ENCODE measurements at regions not wholly inside any gene's neighbourhood (a gene's known extent, or its start where the extent isn't known, plus 50 kb on each side); places are given as distances from the start of the nearest gene placed in this dataset.
A peak's percentile ranks its signal among the peaks of the same experiment; 100 is the strongest.
"Not testable (repeated sequence)": the region's sequence is repeated elsewhere in the genome, so short reads cannot be mapped to it uniquely, and the experiment has no call there.

DNA sequence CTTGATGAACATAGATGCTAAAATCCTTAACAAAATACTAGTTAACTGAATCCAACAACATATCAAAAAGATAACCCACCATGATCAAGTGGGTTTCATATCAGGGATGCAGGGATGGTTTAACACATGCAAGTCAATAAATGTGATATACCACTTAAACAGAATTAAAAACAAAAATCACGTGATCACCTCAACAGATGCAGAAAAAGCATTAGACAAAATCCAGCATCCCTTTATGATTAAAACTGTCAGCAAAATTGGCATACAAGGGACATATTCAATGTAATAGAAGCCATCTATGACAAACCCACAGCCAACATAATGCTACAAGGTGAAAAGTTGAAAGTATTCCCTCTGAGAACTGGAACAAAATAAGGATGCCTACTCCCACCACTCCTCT is 124.7 kb upstream of the SOX21 start:
- peaks cover 0 to 15% of the 10 kb centered on the region in 2 experiments; a peak in 2 of 5 replicates for H3K27me3 ChIP-seq (ENCODE audit: control insufficient read depth in 2 of 2, insufficient read depth in 2 of 2, low read length in 2 of 2)
- intact Hi-C loops (cut with micrococcal nuclease) = not testable (repeated sequence)

DNA sequence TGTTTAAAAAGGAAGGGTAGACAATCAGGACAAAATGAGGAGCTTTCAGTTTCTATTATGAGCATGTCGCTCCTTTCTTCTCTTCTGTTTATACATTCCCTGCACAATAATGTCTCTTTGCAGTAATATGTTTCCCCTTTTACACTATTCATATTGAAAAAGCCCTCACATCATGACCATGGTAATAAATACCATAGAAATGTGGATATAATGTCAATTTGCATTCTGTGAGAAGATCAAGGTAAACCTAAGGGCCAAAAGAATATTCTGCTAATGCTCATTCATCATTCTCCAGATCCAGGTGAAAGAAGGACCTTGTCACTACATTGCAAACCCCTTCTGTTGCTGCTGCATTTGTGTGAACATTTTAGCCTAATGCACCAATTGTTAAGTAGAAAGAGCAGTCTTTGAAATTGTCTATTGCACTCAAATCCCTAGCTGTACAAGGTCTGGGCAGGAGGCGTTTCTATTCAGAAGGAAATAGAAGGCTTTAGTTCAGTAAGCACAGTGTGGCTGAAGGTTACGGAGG is 117.6 kb upstream of the SOX21 start:
- Histone ChIP-seq H2AFZ (ENCODE audit: low read depth, low read length) (no peak overlapping the region), H3K27me3 (ENCODE audit: control insufficient read depth in 2 of 2, insufficient read depth in 2 of 2, low read length in 2 of 2) (peaks cover 2 to 15% of the 10 kb centered on the region in 2 experiments; a peak in 4 of 5 replicates), H3K36me3 (ENCODE audit: control insufficient read depth, insufficient read depth, low read length) (no peaks in the 10 kb centered on the region), H3K9me1 (ENCODE audit: control insufficient read depth, insufficient read depth, low read length) (no peaks in the 10 kb centered on the region), H4K20me1 (replicated peaks; ENCODE audit: control insufficient read depth, insufficient read depth, low read length) (no peaks in the 10 kb centered on the region), H3K4me1 (replicated peaks in 1 of 2; ENCODE audit: control insufficient read depth in 2 of 2, insufficient read depth in 2 of 2, low read length in 2 of 2) (no peaks in the 10 kb centered on the region; a peak in 1 of 5 replicates), H3K27ac (ENCODE audit: extremely low read depth, low read depth, low read length) (no peak overlapping the region), H3K4me3 (no peak overlapping the region), H3K9ac (ENCODE audit: insufficient read depth in 1 of 2, low read depth in 2 of 2, low read length in 2 of 2) (no peak overlapping the region), H3K4me2 (ENCODE audit: insufficient read depth, low read length) (no peak overlapping the region), H3K9me3 (replicated peaks; ENCODE audit: control insufficient read depth, insufficient read depth, low read depth, low read length) (no peaks in the 10 kb centered on the region), H3K79me2 (ENCODE audit: control insufficient read depth, insufficient read depth, low read length) (no peaks in the 10 kb centered on the region)
- in situ Hi-C loops (cut with MboI) (no loop called here), intact Hi-C loops (cut with micrococcal nuclease) (no loop called here)
- TF ChIP-seq EGR1 (conservative IDR thresholded peaks at IDR 0.05) = no peak
- TF ChIP-seq NFIX (CRISPR knock-in tag; IDR thresholded peaks at IDR 0.05; ENCODE audit: low read depth) = no peak
- TF ChIP-seq GATAD2A (IDR thresholded peaks at IDR 0.05) = no peak
- no peak for TF ChIP-seq TCF7 (IDR thresholded peaks at IDR 0.05; ENCODE audit: borderline replicate concordance)
- TF ChIP-seq PTRF (tag; IDR thresholded peaks at IDR 0.05) = no peak
- no peak for TF ChIP-seq NFYB (IDR thresholded peaks at IDR 0.05; ENCODE audit: extremely low read depth, insufficient read length)
- no peak for TF ChIP-seq ILK (tag; IDR thresholded peaks at IDR 0.05; ENCODE audit: borderline replicate concordance, low read depth)
- CTCF ChIA-PET (ENCODE audit: low intra/inter-chr PET ratio) = no interaction called here
- 0% methylated on average over 3 of the region's 3 CpGs for WGBS (ENCODE audit: insufficient coverage, low coverage, missing lambda C conversion rate)
- no TSS peak for BruUV-seq (replicated peaks)
- POLR2A ChIA-PET = interaction anchor here (0.6 to 0.7 kb wide), 3 partner anchors 23 to 127 kb away, joined by 3 read pairs; no protein-coding TSS in a partner anchor
- DNase-seq (ENCODE audit: extremely low read depth in 1 of 4, low spot score in 3 of 4) (no peak), FAIRE-seq (no peak), ATAC-seq (no peak)

More for the DNA sequence above, 124.7 kb upstream of the SOX21 start:
- H2AFZ ChIP-seq (ENCODE audit: low read depth, low read length); H3K9me1 ChIP-seq (ENCODE audit: control insufficient read depth, insufficient read depth, low read length); CTCF ChIA-PET (ENCODE audit: low intra/inter-chr PET ratio); H4K20me1 ChIP-seq (replicated peaks; ENCODE audit: control insufficient read depth, insufficient read depth, low read length); POLR2A ChIA-PET; ATAC-seq; H3K9ac ChIP-seq (ENCODE audit: insufficient read depth in 1 of 2, low read depth in 2 of 2, low read length in 2 of 2); H3K4me3 ChIP-seq; H3K27ac ChIP-seq (ENCODE audit: extremely low read depth, low read depth, low read length); H3K79me2 ChIP-seq (ENCODE audit: control insufficient read depth, insufficient read depth, low read length); H3K9me3 ChIP-seq (replicated peaks; ENCODE audit: control insufficient read depth, insufficient read depth, low read depth, low read length); FAIRE-seq; DNase-seq (ENCODE audit: extremely low read depth in 1 of 4, low spot score in 3 of 4); H3K4me2 ChIP-seq (ENCODE audit: insufficient read depth, low read length); H3K4me1 ChIP-seq (replicated peaks in 1 of 2; ENCODE audit: control insufficient read depth in 2 of 2, insufficient read depth in 2 of 2, low read length in 2 of 2); BruUV-seq (replicated peaks); in situ Hi-C loops (cut with MboI); H3K36me3 ChIP-seq (ENCODE audit: control insufficient read depth, insufficient read depth, low read length): not testable (repeated sequence)
- TF ChIP-seq, protein P1, sequence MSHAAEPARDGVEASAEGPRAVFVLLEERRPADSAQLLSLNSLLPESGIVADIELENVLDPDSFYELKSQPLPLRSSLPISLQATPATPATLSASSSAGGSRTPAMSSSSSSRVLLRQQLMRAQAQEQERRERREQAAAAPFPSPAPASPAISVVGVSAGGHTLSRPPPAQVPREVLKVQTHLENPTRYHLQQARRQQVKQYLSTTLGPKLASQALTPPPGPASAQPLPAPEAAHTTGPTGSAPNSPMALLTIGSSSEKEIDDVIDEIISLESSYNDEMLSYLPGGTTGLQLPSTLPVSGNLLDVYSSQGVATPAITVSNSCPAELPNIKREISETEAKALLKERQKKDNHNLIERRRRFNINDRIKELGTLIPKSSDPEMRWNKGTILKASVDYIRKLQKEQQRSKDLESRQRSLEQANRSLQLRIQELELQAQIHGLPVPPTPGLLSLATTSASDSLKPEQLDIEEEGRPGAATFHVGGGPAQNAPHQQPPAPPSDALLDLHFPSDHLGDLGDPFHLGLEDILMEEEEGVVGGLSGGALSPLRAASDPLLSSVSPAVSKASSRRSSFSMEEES (CRISPR knock-in tag; IDR thresholded peaks at IDR 0.05) = peak; percentile 71
- WGBS (ENCODE audit: insufficient coverage, low coverage, missing lambda C conversion rate) = 0% methylated on average over 1 of the region's 1 CpG

Measured in K562 (cell line).